Muscle of leg (tissue), 3 donors: ENCODE measurements at regions not wholly inside any gene's neighbourhood (a gene's known extent, or its start where the extent isn't known, plus 50 kb on each side); places are given as distances from the start of the nearest gene placed in this dataset.

Experiments
- DNase-seq: peaks from one replicate; pipeline ENCODE4 v3.0.0; 2013
- H3K27ac ChIP-seq: one replicate; pipeline ENCODE4 v1.5.1; 2013; ENCODE audit warnings: mild to moderate bottlenecking, low read length, control low read depth
- H3K27me3 ChIP-seq: one replicate; pipeline ENCODE4 v1.6.1; 2013; ENCODE audit warnings: low read length; ENCODE audit not compliant: control insufficient read depth, insufficient read depth
- H3K36me3 ChIP-seq: one replicate; pipeline ENCODE4 v1.6.1; 2013; ENCODE audit warnings: low read length; ENCODE audit not compliant: control insufficient read depth, insufficient read depth
- H3K4me1 ChIP-seq: one replicate; pipeline ENCODE4 v1.6.1; 2013; ENCODE audit warnings: low read length; ENCODE audit not compliant: control insufficient read depth, insufficient read depth
- H3K4me3 ChIP-seq: one replicate; pipeline ENCODE4 v1.5.1; 2013; ENCODE audit warnings: low read length, control low read depth
- H3K9me3 ChIP-seq: replicated peaks from 2 replicates; pipeline ENCODE4 v1.6.1; 2013; ENCODE audit warnings: low read depth, low read length; ENCODE audit not compliant: control insufficient read depth
- WGBS: methylation state at CpG from one replicate; pipeline ENCODE4 v1.1.5; 2013; ENCODE audit warnings: missing lambda C conversion rate; ENCODE audit not compliant: insufficient coverage; 5-methylcytosine and 5-hydroxymethylcytosine counted together

GRCh38 chr2:154603682-154604081, 94.8 kb upstream of the KCNJ3 start:
- no peaks in the 10 kb centered on the region for H3K27me3 ChIP-seq

GRCh38 chr2:154608438-154608837, 90.1 kb upstream of the KCNJ3 start:
- Histone ChIP-seq H3K4me3 (no peak overlapping the region), H3K4me1 (no peaks in the 10 kb centered on the region)
- no peak for DNase-seq

More at GRCh38 chr2:154603682-154604081, 94.8 kb upstream of the KCNJ3 start:
- H3K27ac ChIP-seq = no peak overlapping the region
- H3K36me3 ChIP-seq = no peaks in the 10 kb centered on the region
- H3K9me3 ChIP-seq = no peaks in the 10 kb centered on the region
- no peak overlapping the region for H3K4me3 ChIP-seq
- no peaks in the 10 kb centered on the region for H3K4me1 ChIP-seq
- DNase-seq = no peak

GRCh38 chr2:154614906-154615305, 83.6 kb upstream of the KCNJ3 start:
- Histone ChIP-seq H3K9me3 (no peaks in the 10 kb centered on the region), H3K27me3 (no peaks in the 10 kb centered on the region), H3K36me3 (no peaks in the 10 kb centered on the region), H3K27ac (no peak overlapping the region), H3K4me1 (no peaks in the 10 kb centered on the region), H3K4me3 (no peak overlapping the region)
- no peak for DNase-seq

More at GRCh38 chr2:154608438-154608837, 90.1 kb upstream of the KCNJ3 start:
- Histone ChIP-seq H3K36me3 (no peaks in the 10 kb centered on the region), H3K9me3 (no peaks in the 10 kb centered on the region), H3K27me3 (no peaks in the 10 kb centered on the region), H3K27ac (no peak overlapping the region)

- H3K4me1 ChIP-seq = no peaks in the 10 kb centered on the region
- 82% methylated on average over 10 of the region's 15 CpGs for WGBS
- no peaks in the 10 kb centered on the region for H3K9me3 ChIP-seq
- H3K27ac ChIP-seq = no peak overlapping the region
- no peak overlapping the region for H3K4me3 ChIP-seq
- no peaks in the 10 kb centered on the region for H3K36me3 ChIP-seq
- DNase-seq = no peak
- no peaks in the 10 kb centered on the region for H3K27me3 ChIP-seq
These were observed 81.8 kb upstream of the KCNJ3 start for GRCh38 chr2:154616659-154617058.

- Histone ChIP-seq H3K4me3 (no peak overlapping the region), H3K9me3 (no peaks in the 10 kb centered on the region), H3K36me3 (no peaks in the 10 kb centered on the region), H3K27me3 (no peaks in the 10 kb centered on the region), H3K27ac (no peak overlapping the region), H3K4me1 (no peaks in the 10 kb centered on the region)
- WGBS = 76% methylated on average over 5 of the region's 5 CpGs
- no peak for DNase-seq
These were observed 78.0 kb upstream of the KCNJ3 start for GRCh38 chr2:154620471-154620870.

GRCh38 chr2:154623819-154624218, 74.7 kb upstream of the KCNJ3 start:
- no peaks in the 10 kb centered on the region for H3K27me3 ChIP-seq
- H3K9me3 ChIP-seq = no peaks in the 10 kb centered on the region
- H3K36me3 ChIP-seq = no peaks in the 10 kb centered on the region
- H3K4me1 ChIP-seq = no peaks in the 10 kb centered on the region
- no peak overlapping the region for H3K27ac ChIP-seq
- no peak overlapping the region for H3K4me3 ChIP-seq
- no CpG with 5 or more reads among the region's 3 CpGs for WGBS
- peak; percentile 77 for DNase-seq

- Histone ChIP-seq H3K4me1 (no peaks in the 10 kb centered on the region), H3K27me3 (no peaks in the 10 kb centered on the region), H3K27ac (no peak overlapping the region), H3K4me3 (no peak overlapping the region), H3K9me3 (no peaks in the 10 kb centered on the region), H3K36me3 (no peaks in the 10 kb centered on the region)
- DNase-seq = peak; percentile 7
These were observed 61.0 kb upstream of the KCNJ3 start for GRCh38 chr2:154637456-154637855.

- no CpG with 5 or more reads among the region's 1 CpG for WGBS
- peak; percentile 21 for DNase-seq
- no peak overlapping the region for H3K27ac ChIP-seq
- no peaks in the 10 kb centered on the region for H3K36me3 ChIP-seq
- no peaks in the 10 kb centered on the region for H3K9me3 ChIP-seq
- H3K4me3 ChIP-seq = no peak overlapping the region
- no peaks in the 10 kb centered on the region for H3K4me1 ChIP-seq
- no peaks in the 10 kb centered on the region for H3K27me3 ChIP-seq
These were observed 59.7 kb upstream of the KCNJ3 start for GRCh38 chr2:154638783-154639182.

GRCh38 chr2:154640000-154640399, 58.5 kb upstream of the KCNJ3 start:
- Histone ChIP-seq H3K4me3 (no peak overlapping the region), H3K27ac (no peak overlapping the region), H3K36me3 (no peaks in the 10 kb centered on the region), H3K4me1 (no peaks in the 10 kb centered on the region), H3K27me3 (no peaks in the 10 kb centered on the region), H3K9me3 (no peaks in the 10 kb centered on the region)
- DNase-seq = no peak
- WGBS = 38% methylated on average over 1 of the region's 3 CpGs
